ENCODE measurements at regions not wholly inside any gene's neighbourhood (a gene's known extent, or its start where the extent isn't known, plus 50 kb on each side); places are given as distances from the start of the nearest gene placed in this dataset.

- DNase-seq (ENCODE audit: low read depth): no peak
Measured at GRCh38 chr6:103191391-103192093, 1668.2 kb downstream of the HACE1 start.

GRCh38 chr6:103184776-103185175 is 1674.9 kb downstream of the HACE1 start:
- DNase-seq (ENCODE audit: low read depth): no peak

- DNase-seq (ENCODE audit: low read depth): no peak
Measured at GRCh38 chr6:103183831-103184411, 1675.8 kb downstream of the HACE1 start.

GRCh38 chr6:103178193-103178592 is 1681.5 kb downstream of the HACE1 start:
- DNase-seq (ENCODE audit: low read depth): no peak

GRCh38 chr6:103177791-103178190 is 1681.9 kb downstream of the HACE1 start:
- no peak for DNase-seq (ENCODE audit: low read depth)

- no peak for DNase-seq (ENCODE audit: low read depth)
Measured at GRCh38 chr6:103175056-103175455, 1684.7 kb downstream of the HACE1 start.

GRCh38 chr6:103167345-103168071 is 1692.2 kb downstream of the HACE1 start:
- no peak for DNase-seq (ENCODE audit: low read depth)

- no peak for DNase-seq (ENCODE audit: low read depth)
Measured at GRCh38 chr6:103154779-103155572, 1704.7 kb downstream of the HACE1 start.

- DNase-seq (ENCODE audit: low read depth): no peak
Measured at GRCh38 chr6:103153016-103153415, 1706.7 kb downstream of the HACE1 start.

- no peak for DNase-seq (ENCODE audit: low read depth)
Measured at GRCh38 chr6:103142902-103143301, 1716.8 kb downstream of the HACE1 start.

GRCh38 chr6:103140308-103141027 is 1719.3 kb downstream of the HACE1 start:
- no peak for DNase-seq (ENCODE audit: low read depth)

GRCh38 chr6:103139377-103139776 is 1720.3 kb downstream of the HACE1 start:
- DNase-seq (ENCODE audit: low read depth): no peak

GRCh38 chr6:103124471-103124870 is 1731.0 kb downstream of the GRIK2 start:
- DNase-seq (ENCODE audit: low read depth): no peak

- peak; percentile 7 for DNase-seq (ENCODE audit: low read depth)
Measured at GRCh38 chr6:103122766-103123601, 1729.5 kb downstream of the GRIK2 start.

GRCh38 chr6:103119056-103119455 is 1725.5 kb downstream of the GRIK2 start:
- no peak for DNase-seq (ENCODE audit: low read depth)

GRCh38 chr6:103114582-103114981 is 1721.1 kb downstream of the GRIK2 start:
- no peak for DNase-seq (ENCODE audit: low read depth)

GRCh38 chr6:103113416-103113815 is 1719.9 kb downstream of the GRIK2 start:
- DNase-seq (ENCODE audit: low read depth): no peak

- no peak for DNase-seq (ENCODE audit: low read depth)
Measured at GRCh38 chr6:103107985-103108384, 1714.5 kb downstream of the GRIK2 start.

- DNase-seq (ENCODE audit: low read depth): no peak
Measured at GRCh38 chr6:103105686-103106085, 1712.2 kb downstream of the GRIK2 start.

GRCh38 chr6:103101267-103101666 is 1707.8 kb downstream of the GRIK2 start:
- DNase-seq (ENCODE audit: low read depth): no peak
